Neural cell (in vitro differentiated cells): ENCODE measurements at regions not wholly inside any gene's neighbourhood (a gene's known extent, or its start where the extent isn't known, plus 50 kb on each side); places are given as distances from the start of the nearest gene placed in this dataset.

ENCODE experiments used
- CTCF ChIP-seq: fragments of 450-650 bp; IDR thresholded peaks from 2 replicates; pipeline ENCODE4 v1.5.1; 2014; ENCODE audit warnings: antibody characterized with exemption, mild to moderate bottlenecking, moderate library complexity; ENCODE audit not compliant: poor library complexity, severe bottlenecking
- EZH2 ChIP-seq: fragments of 200-600, 300-800 bp; shearing (Covaris generic), sonication (generic); IDR thresholded peaks from 2 replicates; pipeline ENCODE4 v1.6.1; 2014; ENCODE audit warnings: antibody characterized with exemption, low read length, borderline replicate concordance, mild to moderate bottlenecking; ENCODE audit not compliant: insufficient read depth, poor library complexity, severe bottlenecking
- RAD21 ChIP-seq: fragments of 450-650 bp; conservative IDR thresholded peaks from 2 replicates; pipeline ENCODE4 v1.6.1; 2014; ENCODE audit warnings: antibody characterized with exemption, mild to moderate bottlenecking, moderate library complexity
- REST ChIP-seq: IDR thresholded peaks from 2 replicates; pipeline ENCODE4 v1.6.1; 2012; ENCODE audit warnings: borderline replicate concordance
- SMC3 ChIP-seq: fragments of 450-650 bp; conservative IDR thresholded peaks from 2 replicates; pipeline ENCODE4 v1.6.1; 2014; ENCODE audit warnings: antibody characterized with exemption, mild to moderate bottlenecking, moderate library complexity; ENCODE audit not compliant: poor library complexity
- TAF1 ChIP-seq: IDR thresholded peaks from 2 replicates; pipeline ENCODE4 v1.6.1; 2012; ENCODE audit warnings: low read depth

- TF ChIP-seq REST = no peak
- no peak for TF ChIP-seq CTCF
- no peak for TF ChIP-seq SMC3
- TF ChIP-seq RAD21 = no peak
- no peak for TF ChIP-seq TAF1
- no peak for TF ChIP-seq EZH2
Measured at GRCh38 chr22:48948575-48949170, 879.0 kb downstream of the BRD1 start.
